ENCODE measurements at regions not wholly inside any gene's neighbourhood (a gene's known extent, or its start where the extent isn't known, plus 50 kb on each side); places are given as distances from the start of the nearest gene placed in this dataset.
"Not testable (repeated sequence)": the region's sequence is repeated elsewhere in the genome, so short reads cannot be mapped to it uniquely, and the experiment has no call there.

GRCh38 chr6:78646542-78647415 lies 220.6 kb upstream of the IRAK1BP1 start:
- not testable (repeated sequence) for DNase-seq

GRCh38 chr6:78665819-78666218 lies 201.5 kb upstream of the IRAK1BP1 start:
- not testable (repeated sequence) for DNase-seq

GRCh38 chr6:78666764-78667163 lies 200.6 kb upstream of the IRAK1BP1 start:
- DNase-seq = no peak

- DNase-seq = no peak
These were observed 197.2 kb upstream of the IRAK1BP1 start for GRCh38 chr6:78670156-78670555.

- DNase-seq = no peak
These were observed 196.5 kb upstream of the IRAK1BP1 start for GRCh38 chr6:78670802-78671201.

GRCh38 chr6:78676069-78677007 lies 191.0 kb upstream of the IRAK1BP1 start:
- DNase-seq = not testable (repeated sequence)

- DNase-seq = no peak
These were observed 178.7 kb upstream of the IRAK1BP1 start for GRCh38 chr6:78688668-78689067.

- no peak for DNase-seq
These were observed 173.5 kb upstream of the IRAK1BP1 start for GRCh38 chr6:78693835-78694234.

- not testable (repeated sequence) for DNase-seq
These were observed 172.7 kb upstream of the IRAK1BP1 start for GRCh38 chr6:78694628-78695027.

GRCh38 chr6:78700991-78701390 lies 166.4 kb upstream of the IRAK1BP1 start:
- DNase-seq = no peak

GRCh38 chr6:78701407-78701806 lies 165.9 kb upstream of the IRAK1BP1 start:
- DNase-seq = no peak

- DNase-seq = no peak
These were observed 158.3 kb upstream of the IRAK1BP1 start for GRCh38 chr6:78709021-78709420.

- no peak for DNase-seq
These were observed 153.8 kb upstream of the IRAK1BP1 start for GRCh38 chr6:78713564-78713963.

- no peak for DNase-seq
These were observed 123.2 kb upstream of the IRAK1BP1 start for GRCh38 chr6:78744144-78744543.

- no peak for DNase-seq
These were observed 120.9 kb upstream of the IRAK1BP1 start for GRCh38 chr6:78746457-78746856.

GRCh38 chr6:78749326-78749725 lies 118.0 kb upstream of the IRAK1BP1 start:
- no peak for DNase-seq

GRCh38 chr6:78758297-78758798 lies 109.0 kb upstream of the IRAK1BP1 start:
- not testable (repeated sequence) for DNase-seq

GRCh38 chr6:78768271-78768670 lies 99.1 kb upstream of the IRAK1BP1 start:
- no peak for DNase-seq

- DNase-seq = no peak
These were observed 96.6 kb upstream of the IRAK1BP1 start for GRCh38 chr6:78770765-78771164.

GRCh38 chr6:78771586-78771985 lies 95.8 kb upstream of the IRAK1BP1 start:
- no peak for DNase-seq

- no peak for DNase-seq
These were observed 86.3 kb upstream of the IRAK1BP1 start for GRCh38 chr6:78781001-78781400.

- DNase-seq = not testable (repeated sequence)
These were observed 84.0 kb upstream of the IRAK1BP1 start for GRCh38 chr6:78783366-78783765.
